ENCODE measurements at regions not wholly inside any gene's neighbourhood (a gene's known extent, or its start where the extent isn't known, plus 50 kb on each side); places are given as distances from the start of the nearest gene placed in this dataset.

GRCh38 chr9:92191801-92192200 is 76.6 kb upstream of the SPTLC1 start (continued):
- TF ChIP-seq SIN3A (conservative IDR thresholded peaks at IDR 0.05 in 1 of 2, IDR thresholded peaks at IDR 0.05 in 1 of 2; ENCODE audit: low read depth in 1 of 2, low read length in 2 of 2): no peak

Data from H1 (cell line).